SU-DHL-6 (cell line): ENCODE measurements at regions not wholly inside any gene's neighbourhood (a gene's known extent, or its start where the extent isn't known, plus 50 kb on each side); places are given as distances from the start of the nearest gene placed in this dataset.

Experiments used
- EZH2phosphoT487 ChIP-seq: fragments of 200-600 bp; sonication (generic), shearing (Covaris generic); conservative IDR thresholded peaks from 2 replicates; pipeline ENCODE4 v1.6.1; 2018; ENCODE audit warnings: mild to moderate bottlenecking, antibody characterized with exemption, low read length, moderate library complexity, mixed read lengths
- TF ChIP-seq, protein P1 (sequence below): fragments of 200-600 bp; sonication (generic); IDR thresholded peaks from one replicate; pipeline ENCODE4 v1.5.1; 2017; ENCODE audit warnings: antibody characterized with exemption, mild to moderate bottlenecking, low read length, moderate library complexity; ENCODE audit not compliant: insufficient read depth, poor library complexity, severe bottlenecking

DNA sequence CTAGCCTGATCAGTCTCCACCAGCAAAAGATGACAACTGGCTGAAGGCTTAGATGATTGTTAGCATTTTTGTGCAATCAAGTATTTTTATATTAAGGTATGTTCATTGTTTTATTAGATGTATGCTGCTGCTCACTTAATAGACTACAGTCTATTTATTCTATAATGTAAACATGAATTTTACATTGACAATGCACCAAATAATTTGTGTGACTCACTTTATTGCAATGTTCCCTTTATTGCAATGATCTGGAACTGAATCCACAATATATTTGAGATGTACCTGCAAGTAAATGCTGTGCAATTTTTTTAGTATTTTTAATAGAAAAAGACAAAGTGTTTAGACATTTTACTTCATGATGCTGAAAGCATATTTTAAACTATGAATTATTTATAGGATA is 896.5 kb downstream of the AMY1C start:
- TF ChIP-seq, protein P1, sequence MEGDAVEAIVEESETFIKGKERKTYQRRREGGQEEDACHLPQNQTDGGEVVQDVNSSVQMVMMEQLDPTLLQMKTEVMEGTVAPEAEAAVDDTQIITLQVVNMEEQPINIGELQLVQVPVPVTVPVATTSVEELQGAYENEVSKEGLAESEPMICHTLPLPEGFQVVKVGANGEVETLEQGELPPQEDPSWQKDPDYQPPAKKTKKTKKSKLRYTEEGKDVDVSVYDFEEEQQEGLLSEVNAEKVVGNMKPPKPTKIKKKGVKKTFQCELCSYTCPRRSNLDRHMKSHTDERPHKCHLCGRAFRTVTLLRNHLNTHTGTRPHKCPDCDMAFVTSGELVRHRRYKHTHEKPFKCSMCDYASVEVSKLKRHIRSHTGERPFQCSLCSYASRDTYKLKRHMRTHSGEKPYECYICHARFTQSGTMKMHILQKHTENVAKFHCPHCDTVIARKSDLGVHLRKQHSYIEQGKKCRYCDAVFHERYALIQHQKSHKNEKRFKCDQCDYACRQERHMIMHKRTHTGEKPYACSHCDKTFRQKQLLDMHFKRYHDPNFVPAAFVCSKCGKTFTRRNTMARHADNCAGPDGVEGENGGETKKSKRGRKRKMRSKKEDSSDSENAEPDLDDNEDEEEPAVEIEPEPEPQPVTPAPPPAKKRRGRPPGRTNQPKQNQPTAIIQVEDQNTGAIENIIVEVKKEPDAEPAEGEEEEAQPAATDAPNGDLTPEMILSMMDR: no peak
- TF ChIP-seq EZH2phosphoT487: no peak
